GM12878 (cell line): ENCODE measurements at regions not wholly inside any gene's neighbourhood (a gene's known extent, or its start where the extent isn't known, plus 50 kb on each side); places are given as distances from the start of the nearest gene placed in this dataset.

Experiments
- ATAC-seq: fragments of 200-7000 bp; cut with Tn5 transposase; 3 replicates; pipeline ENCODE4 v1.9.1; 2020; ENCODE audit warnings: mild to moderate bottlenecking, moderate library complexity
- BruUV-seq: library from RNA; stranded (reverse); fragments of 400-500 nt; replicated peaks from 2 replicates; lab custom pipeline; 2021; lab: Mats Ljungman, UMichigan
- CTCF ChIA-PET: fragments of 300-600 bp; sonication (Branson Sonifier 250); formaldehyde crosslinking; extraction: SDS; loops from one replicate; lab custom pipeline; 2021; ENCODE audit warnings: inconsistent platforms; lab: Yijun Ruan, JAX
- POLR2A ChIA-PET: fragments of 350-600 bp; formaldehyde crosslinking; extraction: SDS; loops from one replicate; lab custom pipeline; 2021; ENCODE audit warnings: inconsistent platforms; lab: Charles Lee
- RAD21 ChIA-PET: fragments of 300-600 bp; sonication (Branson Sonifier 250); formaldehyde crosslinking; loops from one replicate; lab custom pipeline; 2023; ENCODE audit warnings: antibody characterized with exemption; ENCODE audit not compliant: unreplicated experiment; lab: Charles Lee
- SMC1A ChIA-PET: fragments of 300-600 bp; sonication (Branson Sonifier 250); formaldehyde crosslinking; loops from one replicate; lab custom pipeline; 2023; ENCODE audit not compliant: unreplicated experiment, uncharacterized antibody; lab: Charles Lee
- DNase-seq: peaks from one replicate; pipeline ENCODE4 v3.0.0-alpha.2; 2011; ENCODE audit warnings: low read depth, low spot score
- FAIRE-seq: peaks from 3 replicates; lab custom pipeline; 2011; peaks lifted over from hg19 to GRCh38; lab: Jason Lieb, UNC
- H2AFZ ChIP-seq: 2 replicates; pipeline ENCODE4 v1.6.0; 2011; ENCODE audit warnings: low read depth, low read length, control low read depth; ENCODE audit not compliant: control insufficient read depth
- H3K27ac ChIP-seq: 2 replicates; pipeline ENCODE4 v1.5.1; 2011; ENCODE audit warnings: control low read depth; ENCODE audit not compliant: control insufficient read depth, insufficient read depth
- H3K27me3 ChIP-seq, 2 experiments: replicated peaks in 1 of 2; 2 replicates each; pipeline versions ENCODE4 v1.6.0 to v1.6.1; 2011; ENCODE audit warnings: low read length in 1 of 2; ENCODE audit not compliant: control insufficient read depth in 2 of 2, insufficient read depth in 2 of 2
- H3K36me3 ChIP-seq, 2 experiments: 2 replicates each; pipeline ENCODE4 v1.5.1; 2011; ENCODE audit warnings: low read length in 1 of 2; ENCODE audit not compliant: control insufficient read depth in 2 of 2, insufficient read depth in 2 of 2
- H3K4me1 ChIP-seq: 2 replicates; pipeline ENCODE4 v1.6.1; 2011; ENCODE audit warnings: mild to moderate bottlenecking, low read length, moderate library complexity, mixed read lengths; ENCODE audit not compliant: control insufficient read depth, insufficient read depth
- H3K4me2 ChIP-seq: 2 replicates; pipeline ENCODE4 v1.6.0; 2011; ENCODE audit warnings: control low read depth; ENCODE audit not compliant: control insufficient read depth, insufficient read depth
- H3K4me3 ChIP-seq: fragments of 200-600 bp; sonication (generic); 2 replicates; pipeline ENCODE4 v1.5.1; 2016
- H3K79me2 ChIP-seq: 2 replicates; pipeline ENCODE4 v1.6.0; 2011; ENCODE audit warnings: low read length; ENCODE audit not compliant: control insufficient read depth, insufficient read depth
- H3K9ac ChIP-seq: 2 replicates; pipeline ENCODE4 v1.8.0; 2011; ENCODE audit warnings: low read length, control low read depth, mixed read lengths; ENCODE audit not compliant: control insufficient read depth, insufficient read depth
- H3K9me3 ChIP-seq: replicated peaks from 3 replicates; pipeline ENCODE4 v1.5.1; 2011; ENCODE audit warnings: mild to moderate bottlenecking, low read length; ENCODE audit not compliant: control insufficient read depth, insufficient read depth
- H4K20me1 ChIP-seq: 2 replicates; pipeline ENCODE4 v1.6.0; 2011; ENCODE audit not compliant: control insufficient read depth, insufficient read depth
- HDAC6 ChIP-seq: fragments of 200-600 bp; sonication (generic); IDR thresholded peaks from one replicate; pipeline ENCODE4 v1.8.0; 2017; ENCODE audit warnings: antibody characterized with exemption; ENCODE audit not compliant: unreplicated experiment
- JUNB ChIP-seq: IDR thresholded peaks from 2 replicates; pipeline ENCODE4 v1.6.1; 2016; ENCODE audit warnings: antibody characterized with exemption, mild to moderate bottlenecking
- MEF2A ChIP-seq: IDR thresholded peaks from 2 replicates; pipeline ENCODE4 v1.6.1; 2011; ENCODE audit warnings: low read depth, mild to moderate bottlenecking, low read length, moderate library complexity; ENCODE audit not compliant: insufficient read depth
- NFYB ChIP-seq: IDR thresholded peaks from 2 replicates; pipeline ENCODE4 v1.6.1; 2011; ENCODE audit warnings: low read depth, mild to moderate bottlenecking, low read length, improper control_type of control experiment, moderate library complexity; ENCODE audit not compliant: insufficient read depth
- NR2C1 ChIP-seq: fragments of 450-650 bp; IDR thresholded peaks from 2 replicates; pipeline ENCODE4 v1.6.1; 2017; ENCODE audit warnings: antibody characterized with exemption, mild to moderate bottlenecking, moderate library complexity
- RCOR1 ChIP-seq: conservative IDR thresholded peaks from 2 replicates; pipeline ENCODE4 v1.6.1; 2012; ENCODE audit warnings: low read depth, low read length, improper control_type of control experiment
- SRF ChIP-seq, 2 experiments: IDR thresholded peaks; 2 replicates each; pipeline ENCODE4 v1.6.1; 2011; ENCODE audit warnings: low read depth in 2 of 2, low read length in 2 of 2, mild to moderate bottlenecking in 1 of 2, moderate library complexity in 1 of 2
- WRNIP1 ChIP-seq: IDR thresholded peaks from 2 replicates; pipeline ENCODE4 v1.6.1; 2011; ENCODE audit warnings: low read depth, low read length, improper control_type of control experiment, borderline replicate concordance
- ZNF274 ChIP-seq: IDR thresholded peaks from one replicate; pipeline ENCODE4 v1.8.0; 2011; ENCODE audit not compliant: insufficient read length, insufficient read depth
- WGBS: methylation state at CpG from one replicate; pipeline ENCODE4 v1.1.6; 2016; ENCODE audit warnings: low lambda C conversion rate; ENCODE audit not compliant: insufficient replicate concordance, insufficient coverage; ENCODE audit errors: missing lambda C conversion rate; 5-methylcytosine and 5-hydroxymethylcytosine counted together
- in situ Hi-C: fragments of 300-500 bp; cut with MboI; formaldehyde crosslinking; loops from 9 replicates; pipeline ENCODE4 v1.14.3; 2018; ENCODE audit warnings: mixed read lengths
- intact Hi-C: fragments of 100-400 bp; cut with micrococcal nuclease; formaldehyde crosslinking; loops from one replicate; pipeline ENCODE4 v1.14.2; 2022; ENCODE audit not compliant: unreplicated experiment
- TF ChIP-seq, protein P1 (sequence below): IDR thresholded peaks from 2 replicates; pipeline ENCODE4 v1.6.1; 2012; ENCODE audit warnings: low read length, inconsistent platforms
- TF ChIP-seq, protein P2 (sequence below): fragments of 450-650 bp; IDR thresholded peaks from 2 replicates; pipeline ENCODE4 v1.6.1; 2017; ENCODE audit warnings: low read depth, mild to moderate bottlenecking, moderate library complexity
- TF ChIP-seq, protein P3 (sequence below): IDR thresholded peaks from 2 replicates; pipeline ENCODE4 v1.6.1; 2011; ENCODE audit warnings: borderline replicate concordance, low read depth, mild to moderate bottlenecking, moderate library complexity, mixed read lengths, low read length; ENCODE audit not compliant: insufficient read depth; ENCODE audit errors: extremely low read length

DNA sequence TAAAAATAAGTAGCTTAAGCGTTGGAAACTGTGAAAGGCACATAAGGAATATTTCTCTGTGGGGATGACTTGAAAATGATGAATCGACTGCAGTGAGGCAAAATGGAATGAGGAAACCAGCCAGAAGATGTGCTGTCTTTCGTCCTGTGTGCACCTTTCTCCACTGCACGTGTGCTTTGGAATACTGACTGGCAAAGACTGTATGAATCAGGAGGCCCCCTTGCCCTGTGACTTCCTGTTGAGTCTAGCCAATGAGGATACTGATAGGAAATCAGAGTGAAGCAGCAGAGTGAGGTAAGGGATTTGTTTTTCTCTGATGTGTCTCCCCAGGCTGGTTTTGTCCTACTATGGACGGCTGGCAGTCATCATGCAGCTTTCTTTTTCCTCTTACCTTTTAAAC, 118.2 kb upstream of the ADGRL4 start:
- no peaks in the 10 kb centered on the region for H3K27me3 ChIP-seq
- intact Hi-C loops (no loop called here), in situ Hi-C loops (no loop called here)
- H3K9me3 ChIP-seq: no peaks in the 10 kb centered on the region; the same call in 2 of the 3 replicates
- no peaks in the 10 kb centered on the region for H3K36me3 ChIP-seq
- no peak for DNase-seq
- ChIA-PET RAD21 (no interaction called here), CTCF (no interaction called here), SMC1A (interaction anchor here (0.9 kb wide), 1 partner anchor 19 kb away, joined by 3 read pairs; no protein-coding TSS in a partner anchor), POLR2A (no interaction called here)
- 9% methylated on average over 5 of the region's 5 CpGs for WGBS
- H3K4me2 ChIP-seq: no peak overlapping the region
- no peak overlapping the region for H3K27ac ChIP-seq
- no peak overlapping the region for H3K4me3 ChIP-seq
- H3K9ac ChIP-seq: no peak overlapping the region
- no peak for FAIRE-seq
- H2AFZ ChIP-seq: no peak overlapping the region
- no TSS peak for BruUV-seq
- no peaks in the 10 kb centered on the region for H3K4me1 ChIP-seq
- no peak for TF ChIP-seq SRF (IDR thresholded peaks at IDR 0.05; ENCODE audit: low read depth in 2 of 2, low read length in 2 of 2)
- no peak for TF ChIP-seq MEF2A
- no peaks in the 10 kb centered on the region for H3K79me2 ChIP-seq
- ATAC-seq: no peak
- H4K20me1 ChIP-seq: no peaks in the 10 kb centered on the region

DNA sequence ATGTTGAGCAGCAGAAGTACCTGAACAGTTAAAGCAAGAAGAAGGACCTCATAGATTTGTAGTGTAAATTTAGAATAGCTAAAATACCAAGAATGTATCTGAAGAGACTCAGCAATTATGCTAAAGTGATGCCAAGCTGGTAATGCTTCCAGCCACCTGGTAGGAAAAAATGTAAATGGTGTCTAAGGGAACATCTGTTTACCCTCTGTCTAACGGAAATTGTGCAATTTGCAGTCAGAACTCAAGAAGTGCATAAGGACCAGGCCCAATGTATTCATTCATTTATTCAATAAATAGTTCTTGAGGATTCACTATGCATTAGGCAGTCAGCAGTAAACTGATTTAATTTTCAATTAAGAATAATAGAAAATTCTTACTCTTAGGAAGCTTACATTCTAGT, 116.0 kb upstream of the ADGRL4 start:
- Histone ChIP-seq H3K4me1 (no peaks in the 10 kb centered on the region), H3K27me3 (no peaks in the 10 kb centered on the region), H4K20me1 (no peaks in the 10 kb centered on the region), H3K36me3 (no peaks in the 10 kb centered on the region), H3K79me2 (no peaks in the 10 kb centered on the region), H3K9me3 (no peaks in the 10 kb centered on the region; the same call in 2 of the 3 replicates), H3K9ac (no peak overlapping the region), H3K4me2 (no peak overlapping the region), H3K27ac (no peak overlapping the region), H3K4me3 (no peak overlapping the region), H2AFZ (no peak overlapping the region)
- no TSS peak for BruUV-seq
- ATAC-seq (no peak), FAIRE-seq (no peak), DNase-seq (no peak)
- WGBS: 78% methylated on average over 1 of the region's 1 CpG
- RAD21 ChIA-PET: no interaction called here
- POLR2A ChIA-PET: no interaction called here
- CTCF ChIA-PET: no interaction called here
- in situ Hi-C loops (no loop called here), intact Hi-C loops (no loop called here)
- SMC1A ChIA-PET: no interaction called here
- no peak for TF ChIP-seq NR2C1
- TF ChIP-seq WRNIP1: no peak
- TF ChIP-seq, protein P1, sequence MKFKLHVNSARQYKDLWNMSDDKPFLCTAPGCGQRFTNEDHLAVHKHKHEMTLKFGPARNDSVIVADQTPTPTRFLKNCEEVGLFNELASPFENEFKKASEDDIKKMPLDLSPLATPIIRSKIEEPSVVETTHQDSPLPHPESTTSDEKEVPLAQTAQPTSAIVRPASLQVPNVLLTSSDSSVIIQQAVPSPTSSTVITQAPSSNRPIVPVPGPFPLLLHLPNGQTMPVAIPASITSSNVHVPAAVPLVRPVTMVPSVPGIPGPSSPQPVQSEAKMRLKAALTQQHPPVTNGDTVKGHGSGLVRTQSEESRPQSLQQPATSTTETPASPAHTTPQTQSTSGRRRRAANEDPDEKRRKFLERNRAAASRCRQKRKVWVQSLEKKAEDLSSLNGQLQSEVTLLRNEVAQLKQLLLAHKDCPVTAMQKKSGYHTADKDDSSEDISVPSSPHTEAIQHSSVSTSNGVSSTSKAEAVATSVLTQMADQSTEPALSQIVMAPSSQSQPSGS: no peak
- no peak for TF ChIP-seq HDAC6
- TF ChIP-seq NFYB: no peak
- no peak for TF ChIP-seq RCOR1
- TF ChIP-seq, protein P2, sequence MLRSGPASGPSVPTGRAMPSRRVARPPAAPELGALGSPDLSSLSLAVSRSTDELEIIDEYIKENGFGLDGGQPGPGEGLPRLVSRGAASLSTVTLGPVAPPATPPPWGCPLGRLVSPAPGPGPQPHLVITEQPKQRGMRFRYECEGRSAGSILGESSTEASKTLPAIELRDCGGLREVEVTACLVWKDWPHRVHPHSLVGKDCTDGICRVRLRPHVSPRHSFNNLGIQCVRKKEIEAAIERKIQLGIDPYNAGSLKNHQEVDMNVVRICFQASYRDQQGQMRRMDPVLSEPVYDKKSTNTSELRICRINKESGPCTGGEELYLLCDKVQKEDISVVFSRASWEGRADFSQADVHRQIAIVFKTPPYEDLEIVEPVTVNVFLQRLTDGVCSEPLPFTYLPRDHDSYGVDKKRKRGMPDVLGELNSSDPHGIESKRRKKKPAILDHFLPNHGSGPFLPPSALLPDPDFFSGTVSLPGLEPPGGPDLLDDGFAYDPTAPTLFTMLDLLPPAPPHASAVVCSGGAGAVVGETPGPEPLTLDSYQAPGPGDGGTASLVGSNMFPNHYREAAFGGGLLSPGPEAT: no peak
- no peak for TF ChIP-seq JUNB
- TF ChIP-seq ZNF274: no peak
- TF ChIP-seq, protein P3, sequence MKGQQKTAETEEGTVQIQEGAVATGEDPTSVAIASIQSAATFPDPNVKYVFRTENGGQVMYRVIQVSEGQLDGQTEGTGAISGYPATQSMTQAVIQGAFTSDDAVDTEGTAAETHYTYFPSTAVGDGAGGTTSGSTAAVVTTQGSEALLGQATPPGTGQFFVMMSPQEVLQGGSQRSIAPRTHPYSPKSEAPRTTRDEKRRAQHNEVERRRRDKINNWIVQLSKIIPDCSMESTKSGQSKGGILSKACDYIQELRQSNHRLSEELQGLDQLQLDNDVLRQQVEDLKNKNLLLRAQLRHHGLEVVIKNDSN: no peak
